HG02973 (cell line): ENCODE measurements at regions not wholly inside any gene's neighbourhood (a gene's known extent, or its start where the extent isn't known, plus 50 kb on each side); places are given as distances from the start of the nearest gene placed in this dataset.
"Not testable (repeated sequence)": the region's sequence is repeated elsewhere in the genome, so short reads cannot be mapped to it uniquely, and the experiment has no call there.

Experiments used
- ATAC-seq: cut with Tn5 transposase; IDR thresholded peaks from one replicate; pipeline ENCODE4 v1.9.1; 2021; ENCODE audit warnings: moderate library complexity; ENCODE audit not compliant: unreplicated experiment

DNA sequence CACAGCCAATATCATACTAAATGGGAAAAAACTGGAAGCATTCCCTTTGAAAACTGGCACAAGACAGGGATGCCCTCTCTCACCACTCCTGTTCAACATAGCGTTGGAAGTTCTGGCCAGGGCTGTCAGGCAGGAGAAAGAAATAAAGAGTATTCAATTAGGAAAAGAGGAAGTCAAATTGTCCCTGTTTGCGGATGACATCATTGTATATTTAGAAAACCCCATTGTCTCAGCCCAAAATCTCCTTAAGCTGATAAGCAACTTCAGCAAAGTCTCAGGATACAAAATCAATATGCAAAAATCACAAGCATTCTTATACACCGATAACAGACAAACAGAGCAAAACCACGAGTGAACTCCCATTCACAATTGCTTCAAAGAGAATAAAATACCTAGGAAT lies 283.4 kb downstream of the TSN start:
- ATAC-seq: not testable (repeated sequence)

DNA sequence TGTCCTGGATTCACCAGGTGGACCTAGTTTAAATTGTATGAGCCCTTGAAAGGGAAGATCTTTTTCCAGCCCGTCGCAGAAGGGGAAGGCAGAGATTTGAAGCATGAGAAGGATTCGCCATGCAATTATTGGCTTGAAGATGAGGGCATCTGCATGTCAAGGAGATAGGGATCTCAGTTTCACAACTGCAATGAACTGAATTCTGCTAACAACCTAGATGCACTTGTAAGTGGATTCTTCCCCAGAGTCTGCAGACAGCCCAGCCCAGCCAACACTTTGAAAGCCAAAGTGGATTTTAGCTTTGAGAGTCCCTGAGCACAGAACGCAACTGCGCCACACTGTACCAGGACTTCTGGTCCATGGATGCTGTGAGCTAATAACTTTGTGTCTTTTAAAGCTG lies 286.0 kb downstream of the TSN start:
- ATAC-seq: no peak

DNA sequence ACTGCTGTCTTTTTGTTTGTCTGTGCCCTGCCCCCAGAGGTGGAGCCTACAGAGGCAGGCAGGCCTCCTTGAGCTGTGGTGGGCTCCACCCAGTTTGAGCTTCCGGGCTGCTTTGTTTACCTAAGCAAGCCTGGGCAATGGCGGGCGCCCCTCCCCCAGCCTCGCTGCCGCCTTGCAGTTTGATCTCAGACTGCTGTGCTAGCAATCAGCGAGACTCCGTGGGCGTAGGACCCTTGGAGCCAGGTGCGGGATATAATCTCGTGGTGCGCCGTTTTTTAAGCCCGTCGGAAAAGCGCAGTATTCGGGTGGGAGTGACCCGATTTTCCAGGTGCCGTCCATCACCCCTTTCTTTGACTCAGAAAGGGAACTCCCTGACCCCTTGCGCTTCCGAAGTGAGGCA lies 296.2 kb downstream of the TSN start:
- ATAC-seq: not testable (repeated sequence)

DNA sequence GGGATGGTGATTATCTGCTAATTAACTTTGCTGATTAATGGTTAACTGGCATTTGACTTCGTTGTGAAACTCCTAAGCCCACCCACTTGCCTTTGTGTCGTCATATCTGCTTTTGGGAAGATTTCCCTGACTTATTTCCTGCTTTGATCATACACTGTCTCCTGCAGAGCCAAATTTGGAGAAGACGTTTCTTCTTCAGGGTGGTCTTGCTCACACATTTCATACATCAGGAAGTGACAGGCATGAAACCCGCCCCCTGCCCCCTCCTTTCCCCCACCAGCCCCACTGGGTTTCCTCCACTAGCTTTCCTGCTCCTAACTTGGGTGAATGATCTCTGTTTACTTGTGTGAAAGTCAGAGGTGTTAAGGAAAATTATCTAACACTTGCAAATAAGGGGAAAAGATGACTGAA lies 300.1 kb downstream of the TSN start:
- ATAC-seq: no peak

DNA sequence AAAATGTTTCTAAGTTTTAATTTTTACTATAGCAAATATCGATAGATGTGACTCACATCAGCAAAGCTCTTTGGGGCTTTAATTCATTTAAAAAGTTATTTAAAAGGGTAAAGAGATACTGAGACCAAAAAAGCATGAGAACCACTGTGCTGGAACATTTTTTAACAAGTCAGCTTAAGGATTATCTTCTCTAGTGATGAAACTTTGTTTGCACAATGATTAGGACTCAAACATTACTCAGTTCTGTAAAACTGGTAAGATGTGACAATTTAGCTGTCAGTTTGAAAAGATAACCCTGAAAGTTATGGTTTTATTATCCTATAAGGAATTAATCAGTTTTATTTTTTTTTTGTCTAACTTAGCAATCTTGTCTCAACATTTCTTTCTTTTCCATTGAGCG lies 301.4 kb downstream of the TSN start:
- no peak for ATAC-seq

DNA sequence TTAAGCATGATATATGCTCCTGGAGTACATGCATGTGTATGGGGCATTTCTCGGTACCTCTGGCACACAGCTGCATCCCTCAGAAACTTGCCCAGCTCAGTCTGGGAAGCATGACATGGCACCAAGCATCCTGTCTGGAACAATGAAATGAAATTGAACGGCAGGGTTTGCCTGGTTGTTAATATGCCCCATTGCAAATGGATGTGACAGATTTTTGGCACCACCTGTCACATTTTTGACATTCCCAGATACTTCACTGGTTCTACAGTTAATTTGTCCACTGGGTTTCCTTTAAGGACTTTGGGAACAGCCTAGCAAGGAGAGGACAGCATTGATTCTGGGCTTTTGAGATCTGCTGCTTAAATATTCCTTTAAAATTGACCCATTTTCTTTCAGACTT lies 305.8 kb downstream of the TSN start:
- ATAC-seq: no peak

DNA sequence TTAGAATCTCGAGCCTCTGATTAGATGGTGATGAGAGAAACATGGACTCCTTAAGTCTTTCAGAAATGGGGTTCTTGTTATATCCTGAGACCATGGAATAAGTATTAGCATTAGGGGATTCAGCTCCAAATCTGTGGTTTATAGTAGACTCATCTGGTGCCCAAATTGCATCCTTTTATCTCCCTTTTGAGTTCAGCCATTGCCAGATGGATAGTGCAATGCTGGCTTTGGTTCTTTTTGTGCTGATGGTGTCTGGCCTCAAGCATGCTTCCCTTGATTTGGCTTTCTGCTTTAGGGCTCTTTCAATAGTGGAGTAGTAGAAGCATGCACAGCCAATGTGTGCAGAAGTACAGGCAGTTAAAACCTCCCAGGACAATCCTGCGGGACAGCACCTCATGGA lies 306.4 kb downstream of the TSN start:
- no peak for ATAC-seq

DNA sequence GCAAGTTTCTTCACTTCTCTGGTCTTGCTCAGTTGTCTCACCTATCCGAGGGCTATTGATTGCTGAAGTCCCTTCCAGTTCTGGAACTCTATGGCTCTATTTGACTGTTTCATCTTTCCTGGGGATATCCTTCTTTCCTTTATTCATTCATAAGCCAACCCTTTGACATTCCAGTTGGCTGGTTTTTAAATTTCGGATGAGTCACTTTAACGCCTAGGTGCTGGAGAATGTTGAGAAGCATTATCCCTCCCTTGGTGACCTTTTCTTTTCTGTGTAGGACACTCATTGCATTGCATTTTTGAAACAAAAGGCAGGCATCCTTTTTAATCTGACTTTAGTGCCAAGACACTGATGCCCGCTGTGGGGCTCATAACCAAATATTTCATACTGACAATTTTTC lies 307.1 kb downstream of the TSN start:
- no peak for ATAC-seq

DNA sequence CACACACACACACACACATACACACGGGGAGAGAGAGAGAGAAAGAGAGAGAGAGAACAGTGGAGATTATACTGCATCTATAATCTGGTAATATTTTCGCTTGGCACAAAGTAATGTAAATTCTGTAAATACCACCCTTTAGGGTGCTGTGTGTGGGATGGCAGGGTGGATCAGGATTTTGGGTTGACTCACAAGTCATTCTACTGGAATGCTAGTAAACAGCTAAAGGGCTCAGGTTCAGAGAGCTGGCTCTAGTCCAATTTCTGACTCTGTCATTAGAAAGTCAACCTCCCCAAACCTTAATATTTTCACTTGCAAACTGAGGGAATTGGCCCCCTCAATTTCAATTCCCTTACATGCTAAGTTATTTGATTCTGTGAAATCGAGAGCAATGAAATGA lies 308.3 kb downstream of the TSN start:
- ATAC-seq: no peak

DNA sequence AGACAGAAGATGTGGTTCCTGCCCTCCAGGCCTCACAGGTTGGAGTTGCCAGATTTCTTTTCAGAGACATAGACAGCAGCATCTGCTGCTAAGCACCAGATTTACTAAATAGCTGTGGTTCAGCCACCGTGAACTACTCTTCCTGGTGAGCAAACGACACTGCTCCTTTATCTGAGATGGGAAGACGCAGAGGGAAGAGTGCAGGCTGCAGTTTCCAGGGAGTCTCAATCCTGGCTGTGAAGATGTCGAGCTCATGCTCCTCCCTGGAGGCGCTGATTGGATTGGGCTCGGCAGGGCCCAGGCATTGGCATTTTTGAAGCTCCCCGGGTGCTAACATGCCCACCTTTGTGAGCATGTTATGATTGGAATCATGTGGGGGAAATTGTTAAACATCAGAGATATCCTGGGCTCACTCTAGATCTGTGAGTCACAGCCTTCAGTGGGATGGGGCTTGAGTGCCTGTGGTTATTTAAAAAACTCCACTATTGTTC lies 314.8 kb downstream of the TSN start:
- no peak for ATAC-seq

DNA sequence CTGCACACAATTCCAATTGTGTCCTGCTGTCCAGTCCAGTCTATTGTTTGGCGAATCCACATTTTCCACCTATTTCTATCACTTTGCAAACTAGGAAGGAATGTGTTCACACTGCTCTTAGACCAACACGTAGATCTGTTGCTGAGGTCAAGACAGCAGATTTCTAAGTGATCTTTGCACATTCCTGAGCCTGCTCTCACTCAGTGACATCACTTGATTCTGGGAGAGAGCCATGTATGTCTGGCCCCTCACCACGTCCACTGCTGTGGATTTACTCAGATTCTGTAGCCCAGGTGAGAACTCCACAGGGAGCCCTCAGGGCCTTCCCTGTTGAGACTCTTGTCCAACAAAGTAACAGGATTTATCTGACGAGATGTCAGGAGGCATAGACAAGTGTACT lies 317.2 kb downstream of the TSN start:
- no peak for ATAC-seq

DNA sequence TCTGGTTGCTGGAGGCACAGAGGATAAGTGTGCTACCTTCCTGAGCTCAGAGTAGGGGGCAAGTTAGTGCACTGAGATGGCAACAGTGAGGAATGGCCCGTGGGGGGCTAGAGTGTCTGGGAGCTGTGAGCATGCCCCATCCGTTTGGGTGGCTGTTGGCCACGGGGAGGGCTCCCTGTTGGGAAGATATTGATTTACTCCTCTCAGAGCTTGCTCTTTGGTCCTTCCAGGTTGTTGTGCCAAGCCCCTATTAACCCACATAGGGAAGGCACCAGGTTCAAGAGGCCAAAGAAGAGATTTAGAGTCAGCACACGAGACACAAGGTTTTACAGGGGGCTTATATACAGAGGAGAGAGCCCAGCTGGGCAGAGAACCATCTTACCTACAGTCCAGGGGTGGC lies 318.8 kb downstream of the TSN start:
- no peak for ATAC-seq

DNA sequence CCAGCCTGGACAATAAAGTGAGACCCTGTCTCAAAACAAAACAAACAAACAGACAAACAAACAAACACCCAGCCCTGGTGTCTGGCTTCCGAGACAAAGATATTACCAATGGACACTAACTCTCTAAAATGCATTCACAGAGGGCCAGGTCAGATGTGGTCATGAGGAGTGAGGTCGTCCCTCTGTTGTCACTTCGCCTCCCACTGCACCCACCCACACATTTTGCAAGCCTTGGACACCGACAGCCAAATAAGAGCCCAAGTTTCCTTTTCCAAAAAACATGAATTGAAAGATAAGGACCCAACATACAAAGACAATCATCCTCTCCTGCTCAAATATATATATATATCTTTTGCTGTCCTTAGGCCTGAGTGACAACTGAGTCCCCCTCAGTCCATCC lies 319.9 kb downstream of the TSN start:
- ATAC-seq: no peak

DNA sequence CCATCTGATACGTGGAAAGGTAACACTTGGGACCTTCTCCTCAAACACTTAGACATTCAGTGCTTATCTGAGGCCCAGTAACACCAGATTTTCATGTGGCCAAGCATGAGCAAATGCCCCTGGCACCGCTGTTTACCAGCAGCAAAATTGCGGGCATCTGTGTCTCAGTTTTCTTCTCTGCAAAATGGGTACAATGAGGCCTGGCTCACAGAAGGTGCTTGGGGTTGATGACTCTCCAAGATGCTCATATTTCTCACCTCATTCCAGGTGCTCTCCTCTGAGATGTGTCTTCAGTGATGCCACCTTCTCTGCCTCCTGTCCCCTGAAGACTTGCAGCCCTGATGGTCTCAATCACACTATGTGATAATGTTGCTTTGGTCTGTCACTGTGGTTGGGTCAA lies 321.7 kb downstream of the TSN start:
- ATAC-seq: no peak

DNA sequence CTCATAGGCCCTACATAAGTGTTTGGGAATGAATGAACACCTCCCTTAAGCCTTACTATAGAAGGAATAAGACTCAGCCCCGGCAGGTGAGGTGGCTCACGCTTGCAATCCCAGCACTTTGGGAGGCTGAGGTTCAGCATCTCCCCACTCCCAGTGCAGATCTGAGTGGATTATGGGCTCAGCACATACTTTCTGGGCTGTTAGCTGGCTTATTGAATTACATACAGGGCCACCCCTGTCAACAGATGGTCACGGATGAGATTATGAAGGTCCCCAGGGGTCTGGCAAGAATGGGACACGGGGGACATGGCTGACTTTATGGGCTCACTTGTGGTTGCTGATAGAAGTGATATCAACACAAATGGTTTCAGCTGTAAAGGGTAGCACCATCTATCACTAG lies 322.3 kb downstream of the TSN start:
- ATAC-seq: no peak

DNA sequence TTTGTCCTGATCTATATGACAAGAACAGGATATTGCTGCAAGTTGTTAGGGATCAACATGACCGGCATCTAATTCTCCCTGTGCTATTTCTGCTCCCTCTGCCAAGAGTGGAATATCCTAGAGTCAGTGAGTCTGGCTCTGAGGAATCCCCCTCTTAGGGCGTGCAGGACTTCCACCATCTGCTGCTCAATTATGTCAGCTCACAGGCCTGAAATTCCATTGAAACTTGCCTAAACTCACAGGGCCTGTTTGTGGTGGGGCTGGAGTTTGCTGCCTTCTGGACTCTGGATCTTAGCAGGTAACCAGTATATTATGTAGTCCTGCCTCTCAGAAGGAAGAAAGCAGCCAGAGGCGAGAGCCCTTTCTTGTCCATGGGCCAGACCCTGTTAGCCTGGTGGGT lies 323.0 kb downstream of the TSN start:
- ATAC-seq: no peak

DNA sequence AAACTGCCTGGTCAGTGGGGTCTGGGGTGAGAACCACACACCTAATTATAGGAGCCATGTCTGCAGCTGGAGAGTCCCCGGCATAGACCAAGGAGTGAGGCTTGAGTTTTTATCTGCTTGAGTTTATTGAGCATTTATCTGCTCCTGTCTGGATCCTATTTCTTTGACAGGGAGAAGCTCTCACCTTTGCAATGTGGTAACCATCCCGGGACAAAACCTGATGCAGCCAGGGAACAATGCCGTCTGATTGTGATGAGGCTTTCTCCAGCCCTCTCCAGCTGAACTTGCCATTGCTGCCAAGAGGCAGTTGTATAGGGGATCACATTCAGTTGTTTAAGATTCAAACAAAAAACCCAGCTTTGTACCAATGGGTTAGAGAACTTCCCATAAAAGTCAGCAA lies 324.4 kb downstream of the TSN start:
- no peak for ATAC-seq

DNA sequence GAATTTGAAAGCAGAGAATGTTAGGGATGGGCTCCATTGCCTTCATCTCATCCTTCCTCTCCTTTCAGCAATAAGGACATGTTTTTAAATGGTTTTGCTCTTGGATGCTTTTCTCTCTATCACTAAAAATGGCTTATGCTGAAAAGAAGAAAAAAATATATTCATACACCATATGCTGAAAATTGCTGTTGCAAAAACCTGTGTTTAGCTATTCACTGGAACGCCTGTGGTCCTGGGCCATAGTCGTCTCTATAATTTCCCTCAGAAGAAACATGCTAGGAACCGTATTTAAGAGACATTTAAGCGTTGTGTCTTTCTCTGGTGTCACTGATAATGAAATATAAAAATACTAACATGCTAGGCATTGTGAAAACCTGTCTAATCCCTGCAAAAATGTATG lies 324.9 kb downstream of the TSN start:
- ATAC-seq: no peak

DNA sequence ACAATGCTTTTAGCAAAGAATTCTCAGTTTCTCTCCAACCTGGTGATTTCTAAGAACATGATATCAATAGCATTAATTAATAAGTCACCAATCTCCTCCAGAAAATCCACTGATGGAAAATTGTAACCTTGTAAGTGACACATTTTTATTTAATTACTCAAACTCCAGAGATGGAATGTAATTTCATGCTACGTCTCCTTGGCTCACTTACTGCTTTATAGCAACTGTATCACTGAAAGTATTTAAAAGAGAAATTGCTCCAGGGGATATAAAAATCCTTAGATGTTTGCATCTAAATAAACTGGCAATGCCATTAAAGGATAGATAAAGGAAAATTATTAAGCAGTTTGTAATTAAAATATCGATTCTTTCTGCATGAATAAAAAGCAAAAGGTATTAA lies 325.4 kb downstream of the TSN start:
- ATAC-seq: no peak

DNA sequence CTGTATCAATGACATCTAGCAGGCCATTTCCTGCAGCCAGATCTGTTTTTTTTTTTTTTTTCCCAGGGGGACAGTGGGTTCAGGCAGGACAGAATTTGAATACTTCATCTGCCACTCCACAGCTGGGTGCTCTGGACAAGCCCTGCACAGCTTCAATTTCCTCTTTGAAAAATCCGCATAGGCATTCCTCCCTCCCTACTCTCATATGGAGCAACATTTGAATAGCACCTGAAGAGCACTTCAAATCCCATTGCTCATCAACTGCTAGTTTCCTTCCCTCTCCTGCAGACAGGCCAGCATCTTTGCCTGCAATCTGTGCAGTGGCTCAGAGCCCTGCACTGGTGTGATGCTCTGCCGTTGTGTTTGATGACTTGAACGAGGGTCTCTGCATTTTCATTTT lies 326.3 kb downstream of the TSN start:
- ATAC-seq: no peak

DNA sequence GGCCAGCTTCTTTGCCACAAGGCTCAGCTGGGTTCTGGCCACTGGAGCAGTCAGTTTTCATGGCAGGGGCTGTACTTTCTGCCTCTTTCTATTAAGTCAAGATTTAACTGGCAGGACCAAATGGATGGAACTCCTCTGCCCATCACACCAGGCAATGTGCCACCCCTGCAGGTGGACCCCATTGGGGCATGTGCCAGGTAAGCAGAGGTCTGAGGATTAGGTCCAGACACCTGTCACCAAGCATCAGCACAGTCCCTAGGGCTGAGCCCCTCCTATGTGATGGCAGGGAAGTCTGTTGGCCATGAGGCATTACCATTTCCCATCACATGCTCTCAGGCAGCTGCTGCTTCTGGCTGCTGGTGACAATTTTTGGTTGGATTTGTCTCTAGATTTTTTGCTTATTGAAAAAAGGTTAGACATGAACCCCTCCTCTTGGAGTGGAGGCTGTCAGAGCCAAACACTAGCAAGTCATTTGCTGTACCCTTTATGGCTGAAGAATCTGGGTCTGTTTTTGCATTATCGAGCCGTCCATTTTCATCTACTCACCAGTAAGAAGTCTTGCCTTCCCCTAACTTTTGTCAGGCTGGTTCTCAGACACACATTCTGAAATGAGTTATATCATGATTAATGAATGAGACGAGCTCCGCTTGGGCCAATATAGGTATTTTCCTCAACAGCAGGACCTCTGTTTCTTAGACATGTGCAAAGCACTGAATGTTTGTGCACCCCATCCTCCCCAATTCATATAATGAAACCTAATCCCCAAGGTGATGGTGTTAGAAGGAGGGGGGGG lies 328.0 kb downstream of the TSN start:
- no peak for ATAC-seq

DNA sequence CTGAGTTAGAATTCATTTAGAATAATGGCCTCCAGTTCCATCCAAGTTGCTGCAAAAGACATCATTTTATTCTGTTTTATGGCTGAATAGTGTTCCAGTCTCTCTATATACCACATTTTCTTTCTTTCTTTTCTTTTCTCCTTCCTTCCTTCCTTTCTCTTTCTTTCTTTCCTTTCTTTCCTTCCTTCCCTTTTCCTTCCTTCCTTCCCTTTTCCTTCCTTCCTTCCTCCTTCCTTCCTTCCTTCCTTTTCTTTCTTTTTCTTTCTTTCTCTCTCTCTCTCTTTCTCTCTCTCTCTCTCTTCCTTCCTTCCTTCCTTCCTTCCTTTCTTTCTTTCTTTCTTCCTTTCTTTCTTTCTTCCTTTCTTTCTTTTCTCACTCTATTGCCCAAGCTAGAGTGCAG lies 330.2 kb downstream of the TSN start:
- ATAC-seq: not testable (repeated sequence)

DNA sequence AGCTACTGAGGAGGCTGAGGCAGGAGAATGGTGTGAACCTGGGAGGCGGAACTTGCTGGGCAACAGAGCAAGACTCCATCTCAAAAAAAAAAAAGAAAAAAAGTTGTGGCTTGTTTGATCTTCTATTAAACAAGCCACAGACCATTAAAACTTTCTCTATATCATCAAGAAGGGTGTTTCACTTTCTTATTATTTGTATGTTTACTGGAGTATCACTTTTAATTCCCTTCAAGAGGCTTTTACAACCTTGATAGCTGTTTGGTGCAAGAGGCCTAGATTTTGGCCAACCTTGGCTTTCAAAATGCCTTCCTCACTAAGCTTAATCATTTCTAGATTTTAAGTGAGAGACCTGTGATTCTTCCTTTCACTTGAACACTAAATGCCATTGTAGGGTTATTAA lies 339.1 kb downstream of the TSN start:
- ATAC-seq: no peak
